ENCODE measurements at regions not wholly inside any gene's neighbourhood (a gene's known extent, or its start where the extent isn't known, plus 50 kb on each side); places are given as distances from the start of the nearest gene placed in this dataset.

DNA sequence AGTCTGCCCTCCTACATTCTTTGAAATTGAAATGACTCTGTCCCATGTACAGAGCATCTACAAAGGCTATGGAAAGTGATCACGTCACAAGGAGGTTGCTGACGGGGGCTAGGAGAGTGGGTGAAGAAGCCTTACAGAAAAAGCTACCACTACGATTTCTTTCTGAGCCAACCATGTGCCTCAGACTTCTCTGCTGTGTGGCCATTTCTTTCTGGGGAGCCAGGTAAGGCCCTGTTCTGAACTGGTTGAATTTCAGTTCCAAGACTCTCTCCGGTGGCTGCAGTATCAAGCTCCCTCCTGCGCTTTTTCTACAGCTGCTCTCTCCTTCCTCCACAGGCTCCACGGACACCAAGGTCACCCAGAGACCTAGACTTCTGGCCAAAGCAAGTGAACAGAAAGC, 112.5 kb upstream of the PRSS1 start:
- TF ChIP-seq, protein P1, sequence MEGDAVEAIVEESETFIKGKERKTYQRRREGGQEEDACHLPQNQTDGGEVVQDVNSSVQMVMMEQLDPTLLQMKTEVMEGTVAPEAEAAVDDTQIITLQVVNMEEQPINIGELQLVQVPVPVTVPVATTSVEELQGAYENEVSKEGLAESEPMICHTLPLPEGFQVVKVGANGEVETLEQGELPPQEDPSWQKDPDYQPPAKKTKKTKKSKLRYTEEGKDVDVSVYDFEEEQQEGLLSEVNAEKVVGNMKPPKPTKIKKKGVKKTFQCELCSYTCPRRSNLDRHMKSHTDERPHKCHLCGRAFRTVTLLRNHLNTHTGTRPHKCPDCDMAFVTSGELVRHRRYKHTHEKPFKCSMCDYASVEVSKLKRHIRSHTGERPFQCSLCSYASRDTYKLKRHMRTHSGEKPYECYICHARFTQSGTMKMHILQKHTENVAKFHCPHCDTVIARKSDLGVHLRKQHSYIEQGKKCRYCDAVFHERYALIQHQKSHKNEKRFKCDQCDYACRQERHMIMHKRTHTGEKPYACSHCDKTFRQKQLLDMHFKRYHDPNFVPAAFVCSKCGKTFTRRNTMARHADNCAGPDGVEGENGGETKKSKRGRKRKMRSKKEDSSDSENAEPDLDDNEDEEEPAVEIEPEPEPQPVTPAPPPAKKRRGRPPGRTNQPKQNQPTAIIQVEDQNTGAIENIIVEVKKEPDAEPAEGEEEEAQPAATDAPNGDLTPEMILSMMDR (conservative IDR thresholded peaks at IDR 0.05 in 1 of 2, IDR thresholded peaks at IDR 0.05 in 1 of 2; ENCODE audit: extremely low read depth in 1 of 2, insufficient read depth in 1 of 2, low read depth in 1 of 2, low read length in 2 of 2) = no peak
- TF ChIP-seq EZH2 (IDR thresholded peaks at IDR 0.05; ENCODE audit: borderline replicate concordance, low read length) = no peak
